DND-41 (cell line): ENCODE measurements at regions not wholly inside any gene's neighbourhood (a gene's known extent, or its start where the extent isn't known, plus 50 kb on each side); places are given as distances from the start of the nearest gene placed in this dataset.
"Not testable (repeated sequence)": the region's sequence is repeated elsewhere in the genome, so short reads cannot be mapped to it uniquely, and the experiment has no call there.

Experiments used
- ATAC-seq: fragments of 200-7000 bp; cut with Tn5 transposase; 3 replicates; pipeline ENCODE4 v1.9.1; 2021; ENCODE audit warnings: low read depth; ENCODE audit not compliant: insufficient read depth
- DNase-seq: peaks from one replicate; pipeline ENCODE4 v3.0.0-alpha.2; 2020
- H2AFZ ChIP-seq: 2 replicates; pipeline ENCODE4 v1.6.0; 2012; ENCODE audit warnings: low read depth, low read length
- H3K27ac ChIP-seq: 2 replicates; pipeline ENCODE4 v1.5.1; 2012; ENCODE audit warnings: low read length, inconsistent platforms
- H3K27me3 ChIP-seq: fragments of 200-600 bp; sonication (generic); 2 replicates; pipeline ENCODE4 v1.6.0; 2012; ENCODE audit warnings: low read length, mild to moderate bottlenecking, inconsistent platforms; ENCODE audit not compliant: insufficient read depth, poor library complexity
- H3K36me3 ChIP-seq: 2 replicates; pipeline ENCODE4 v1.5.1; 2012; ENCODE audit warnings: low read length, inconsistent platforms; ENCODE audit not compliant: insufficient read depth
- H3K4me1 ChIP-seq: 2 replicates; pipeline ENCODE4 v1.5.1; 2012; ENCODE audit warnings: mild to moderate bottlenecking, low read length; ENCODE audit not compliant: insufficient read depth
- H3K4me2 ChIP-seq: 2 replicates; pipeline ENCODE4 v1.6.0; 2012; ENCODE audit warnings: mild to moderate bottlenecking, moderate library complexity, low read length, inconsistent platforms; ENCODE audit not compliant: insufficient read depth
- H3K4me3 ChIP-seq, 2 experiments: fragments of 200-600 bp in 1 of 2; shearing (Covaris generic) in 1 of 2; 2 replicates each; pipeline ENCODE4 v1.5.1; 2012 to 2016; ENCODE audit warnings: inconsistent platforms in 2 of 2, low read length in 2 of 2, mild to moderate bottlenecking in 2 of 2, low read depth in 1 of 2, moderate library complexity in 1 of 2
- H3K79me2 ChIP-seq: 2 replicates; pipeline ENCODE4 v1.6.0; 2012; ENCODE audit warnings: low read length, inconsistent platforms; ENCODE audit not compliant: insufficient read depth
- H3K9ac ChIP-seq: 2 replicates; pipeline ENCODE4 v1.6.0; 2012; ENCODE audit warnings: low read depth, mild to moderate bottlenecking, inconsistent platforms, low read length, moderate library complexity
- H3K9me3 ChIP-seq: 2 replicates; pipeline ENCODE4 v1.5.1; 2012; ENCODE audit warnings: low read length, moderate library complexity, mild to moderate bottlenecking, inconsistent platforms; ENCODE audit not compliant: insufficient read depth, severe bottlenecking
- H4K20me1 ChIP-seq: 2 replicates; pipeline ENCODE4 v1.6.0; 2012; ENCODE audit warnings: low read length; ENCODE audit not compliant: insufficient read depth
- CTCF ChIP-seq: IDR thresholded peaks from 2 replicates; pipeline ENCODE4 v1.5.1; 2012; ENCODE audit warnings: borderline replicate concordance, low read length, moderate library complexity, mild to moderate bottlenecking; ENCODE audit not compliant: poor library complexity, severe bottlenecking; ENCODE audit errors: extremely low read depth
- EZH2 ChIP-seq: IDR thresholded peaks from 3 replicates; pipeline ENCODE4 v1.6.1; 2012; ENCODE audit warnings: borderline replicate concordance, low read depth, mild to moderate bottlenecking, moderate library complexity, low read length, inconsistent platforms; ENCODE audit not compliant: severe bottlenecking

GRCh38 chr21:22020221-22020620 lies 1022.0 kb downstream of the NCAM2 start:
- no peaks in the 10 kb centered on the region for H3K79me2 ChIP-seq
- no peaks in the 10 kb centered on the region for H3K36me3 ChIP-seq
- no peak overlapping the region for H3K4me3 ChIP-seq
- TF ChIP-seq EZH2, result no peak
- no peaks in the 10 kb centered on the region for H3K4me1 ChIP-seq
- no peak overlapping the region for H3K4me2 ChIP-seq
- no peak overlapping the region for H3K9ac ChIP-seq
- no peak for ATAC-seq
- DNase-seq, result no peak
- no peak overlapping the region for H3K27ac ChIP-seq
- H3K9me3 ChIP-seq, result peaks cover 2% of the 10 kb centered on the region
- H2AFZ ChIP-seq, result 0 out of 2 replicates have a peak overlapping the region, but pooled peaks have one; percentile 18
- no peaks in the 10 kb centered on the region for H3K27me3 ChIP-seq
- no peaks in the 10 kb centered on the region for H4K20me1 ChIP-seq

GRCh38 chr21:22023896-22024295 lies 1025.7 kb downstream of the NCAM2 start:
- not testable (repeated sequence) for H3K4me2 ChIP-seq, H3K4me1 ChIP-seq, H3K27me3 ChIP-seq, H3K27ac ChIP-seq, H2AFZ ChIP-seq, H3K9me3 ChIP-seq, H3K36me3 ChIP-seq, H4K20me1 ChIP-seq, H3K79me2 ChIP-seq, ATAC-seq, H3K9ac ChIP-seq, H3K4me3 ChIP-seq, DNase-seq

GRCh38 chr21:22044431-22044830 lies 1046.2 kb downstream of the NCAM2 start:
- H2AFZ ChIP-seq, result no peak overlapping the region

GRCh38 chr21:22046576-22046975 lies 1048.4 kb downstream of the NCAM2 start:
- ATAC-seq (no peak), DNase-seq (no peak)
- H2AFZ ChIP-seq, result no peak overlapping the region
- no peaks in the 10 kb centered on the region for H3K79me2 ChIP-seq
- H3K4me2 ChIP-seq, result no peak overlapping the region
- no peaks in the 10 kb centered on the region for H3K9me3 ChIP-seq
- TF ChIP-seq CTCF (no peak), EZH2 (no peak)
- no peak overlapping the region for H3K27ac ChIP-seq
- H3K36me3 ChIP-seq, result no peaks in the 10 kb centered on the region
- no peak overlapping the region for H3K4me3 ChIP-seq
- H3K9ac ChIP-seq, result no peak overlapping the region
- H3K27me3 ChIP-seq, result no peaks in the 10 kb centered on the region
- no peaks in the 10 kb centered on the region for H4K20me1 ChIP-seq
- H3K4me1 ChIP-seq, result no peaks in the 10 kb centered on the region

More at GRCh38 chr21:22044431-22044830, 1046.2 kb downstream of the NCAM2 start:
- Histone ChIP-seq H3K4me1 (no peaks in the 10 kb centered on the region), H3K36me3 (no peaks in the 10 kb centered on the region), H3K9me3 (peaks cover 3% of the 10 kb centered on the region), H3K4me2 (no peak overlapping the region), H3K79me2 (no peaks in the 10 kb centered on the region), H3K27me3 (no peaks in the 10 kb centered on the region), H3K4me3 (no peak overlapping the region), H4K20me1 (no peaks in the 10 kb centered on the region), H3K27ac (no peak overlapping the region), H3K9ac (no peak overlapping the region)
- no peak for ATAC-seq
- no peak for DNase-seq
- no peak for TF ChIP-seq EZH2

- Histone ChIP-seq H3K9ac (no peak overlapping the region), H4K20me1 (no peaks in the 10 kb centered on the region), H3K4me2 (no peak overlapping the region), H3K9me3 (no peaks in the 10 kb centered on the region), H3K79me2 (no peaks in the 10 kb centered on the region), H3K36me3 (no peaks in the 10 kb centered on the region), H2AFZ (no peak overlapping the region), H3K27me3 (no peaks in the 10 kb centered on the region), H3K4me1 (no peaks in the 10 kb centered on the region), H3K4me3 (no peak overlapping the region), H3K27ac (no peak overlapping the region)
- ATAC-seq (no peak), DNase-seq (no peak)
- TF ChIP-seq CTCF, result no peak
- no peak for TF ChIP-seq EZH2
Measured at GRCh38 chr21:22056904-22057303, 1058.7 kb downstream of the NCAM2 start.
